Left lobe of liver (tissue), 2 donors: ENCODE measurements at regions not wholly inside any gene's neighbourhood (a gene's known extent, or its start where the extent isn't known, plus 50 kb on each side); places are given as distances from the start of the nearest gene placed in this dataset.
"Not testable (repeated sequence)": the region's sequence is repeated elsewhere in the genome, so short reads cannot be mapped to it uniquely, and the experiment has no call there.

Experiments used
- ATAC-seq: fragments of 200-7000 bp; cut with Tn5 transposase; one replicate; pipeline ENCODE4 v1.9.1; 2020; ENCODE audit warnings: mild to moderate bottlenecking, moderate library complexity
- DNase-seq: peaks from one replicate; pipeline ENCODE4 v3.0.0-alpha.2; 2020; ENCODE audit warnings: low spot score
- donor health status: DM: no; HTN: no; CAD: no; lungs with moderate emphysema.
- donor health status: DM: no; HTN: yes; CAD: no.

DNA sequence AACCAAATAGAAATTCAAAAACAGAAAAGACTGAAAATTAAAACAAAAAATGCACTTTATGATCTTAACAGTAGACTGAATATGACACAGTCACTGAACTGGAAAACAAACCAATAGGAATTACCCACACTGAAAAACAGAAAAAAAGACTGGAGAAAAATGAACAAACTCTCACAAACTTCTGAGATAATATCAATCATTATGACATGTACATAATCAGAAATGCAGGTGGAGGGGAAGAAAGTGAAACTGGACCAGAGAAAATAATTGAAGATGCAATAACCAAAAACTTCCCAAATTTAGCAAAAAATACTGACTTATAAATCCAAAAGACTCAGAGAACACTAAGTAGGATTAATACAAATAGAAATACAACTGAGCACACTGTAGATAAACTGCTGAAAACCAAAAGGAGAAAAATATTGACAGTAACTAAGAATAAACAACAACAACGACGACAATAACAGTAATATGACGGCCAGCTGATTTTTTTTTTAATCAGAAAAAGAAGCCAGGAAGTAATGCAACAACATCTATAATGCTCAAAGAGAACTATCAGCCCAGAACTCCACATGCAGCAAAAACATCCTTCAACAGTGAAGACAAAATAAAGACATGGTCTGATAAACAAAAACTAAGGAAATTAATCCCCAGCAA lies 108.1 kb downstream of the ZFAND4 start:
- DNase-seq (no peak), ATAC-seq (no peak)

DNA sequence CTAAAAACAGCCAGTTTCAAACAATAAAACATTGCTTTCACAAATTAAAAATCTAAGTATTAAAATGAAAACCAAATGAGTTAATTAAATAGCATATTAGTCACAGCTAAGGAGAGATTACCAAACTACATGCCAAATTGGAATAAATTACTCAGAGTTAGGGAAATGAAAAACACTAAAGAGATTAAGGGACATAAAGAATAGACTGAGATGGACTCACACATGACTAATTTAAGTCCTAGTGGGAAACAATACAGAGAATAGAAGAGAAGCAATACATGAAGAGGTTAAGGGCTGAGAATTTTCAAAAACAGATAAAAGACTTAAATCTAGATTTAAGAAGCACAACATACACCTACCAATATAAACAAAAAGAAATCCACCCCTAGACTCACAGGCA lies 110.6 kb downstream of the ZFAND4 start:
- DNase-seq (no peak), ATAC-seq (no peak)

DNA sequence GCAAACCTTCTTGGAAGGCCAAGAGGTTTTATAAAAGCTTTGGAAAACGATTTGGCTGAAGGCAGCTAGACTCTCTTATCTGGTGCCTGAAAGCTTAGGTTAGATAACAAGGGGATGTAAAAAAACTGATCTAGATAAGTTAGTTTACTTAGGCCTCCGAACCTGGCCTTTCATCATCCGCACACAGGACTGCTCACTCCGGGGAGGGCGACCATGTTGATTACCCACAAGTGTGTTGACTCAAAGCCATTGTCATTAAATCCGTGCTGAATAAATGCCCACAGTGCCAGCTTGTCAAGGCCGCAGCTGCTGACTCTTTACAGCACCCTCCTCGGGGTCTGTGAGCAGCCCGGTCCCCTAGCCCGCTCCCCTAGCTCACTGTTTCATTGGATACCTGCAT lies 112.3 kb downstream of the ZFAND4 start:
- no peak for ATAC-seq
- no peak for DNase-seq

DNA sequence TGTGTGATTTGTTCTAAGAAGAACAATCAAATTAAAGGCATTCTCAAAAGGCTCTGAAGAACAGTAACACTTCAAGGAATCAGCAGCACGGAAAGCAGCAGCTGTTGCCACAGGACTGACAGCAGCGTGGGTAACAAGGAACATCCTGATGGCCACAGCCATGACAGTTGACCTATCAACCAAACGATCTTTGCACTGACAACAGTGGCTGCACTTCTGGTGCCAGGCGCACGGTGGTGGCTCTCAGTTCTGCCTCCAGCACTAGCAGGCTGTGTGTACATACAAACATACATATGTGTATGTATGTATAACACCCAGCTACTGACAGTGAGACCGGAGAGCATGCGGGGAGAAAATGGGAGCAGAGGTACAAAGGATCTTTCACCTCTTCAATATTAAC lies 114.1 kb downstream of the ZFAND4 start:
- ATAC-seq: peak; percentile 96
- DNase-seq: peak; percentile 56

DNA sequence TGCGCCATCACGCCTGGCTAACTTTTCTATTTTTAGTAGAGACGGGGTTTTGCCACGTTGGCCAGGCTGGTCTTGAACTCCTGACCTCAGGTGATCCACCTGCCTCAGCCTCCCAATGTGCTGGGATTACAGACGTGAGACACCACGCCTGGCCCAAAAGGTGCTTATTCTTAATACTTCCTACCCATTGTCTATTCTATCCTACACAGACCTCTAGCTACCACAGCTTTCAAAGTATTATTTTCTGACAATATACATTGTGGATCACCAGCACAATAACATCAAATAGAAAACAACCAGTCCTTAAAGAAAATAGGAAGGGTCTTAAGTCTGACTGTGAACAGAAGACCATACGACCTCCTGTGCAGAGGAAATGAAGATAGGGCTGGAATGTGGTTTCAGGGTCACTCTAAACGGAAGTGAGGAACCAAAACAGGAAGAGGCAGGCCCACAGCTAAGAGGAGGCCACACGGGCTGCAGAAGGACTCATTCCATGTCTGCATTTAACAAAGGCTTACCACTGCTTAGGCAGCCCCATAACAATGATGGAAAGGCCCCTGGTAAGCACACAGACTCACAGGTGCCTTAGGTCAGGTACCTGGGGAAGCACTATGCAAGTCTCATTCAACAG lies 115.2 kb downstream of the ZFAND4 start:
- DNase-seq (no peak), ATAC-seq (peak; percentile 45)

DNA sequence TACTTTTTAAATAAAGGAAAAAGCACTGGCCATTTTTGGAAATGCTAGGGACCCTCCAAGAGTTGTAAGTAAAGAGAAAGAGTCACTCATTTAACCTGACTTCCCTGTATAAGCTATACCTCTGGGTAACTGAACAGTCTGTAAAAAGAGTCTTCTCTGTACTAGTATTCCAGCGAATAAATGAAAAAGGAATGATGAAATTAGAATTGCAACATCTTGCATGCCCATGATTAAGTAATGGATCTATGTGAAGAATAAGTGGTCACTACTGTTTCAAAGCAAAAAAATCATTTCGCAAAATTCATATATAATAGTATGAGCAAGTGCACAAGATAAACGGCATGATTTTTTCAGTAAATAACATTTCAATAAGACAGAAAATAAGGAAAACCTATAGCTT lies 116.8 kb downstream of the ZFAND4 start:
- DNase-seq (no peak), ATAC-seq (peak; percentile 46)

DNA sequence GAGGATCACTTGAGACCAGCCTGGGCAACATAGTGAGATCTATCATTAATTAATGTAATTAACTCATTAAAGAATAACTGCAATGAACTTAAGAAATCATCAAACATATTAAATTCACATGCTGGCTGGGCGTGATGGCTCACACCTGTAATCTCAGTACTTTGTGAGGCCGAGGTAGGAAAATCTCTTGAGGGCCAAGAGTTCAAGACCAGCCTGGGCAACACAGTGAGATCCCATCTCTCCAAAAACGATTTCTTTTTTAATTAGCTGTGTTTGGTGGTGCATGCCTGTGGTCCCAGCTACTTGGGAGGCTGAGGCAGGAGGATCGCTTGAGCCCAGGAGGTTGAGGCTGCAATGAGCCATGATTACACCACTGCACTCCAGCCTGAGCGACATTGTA lies 117.2 kb downstream of the ZFAND4 start:
- not testable (repeated sequence) for DNase-seq

DNA sequence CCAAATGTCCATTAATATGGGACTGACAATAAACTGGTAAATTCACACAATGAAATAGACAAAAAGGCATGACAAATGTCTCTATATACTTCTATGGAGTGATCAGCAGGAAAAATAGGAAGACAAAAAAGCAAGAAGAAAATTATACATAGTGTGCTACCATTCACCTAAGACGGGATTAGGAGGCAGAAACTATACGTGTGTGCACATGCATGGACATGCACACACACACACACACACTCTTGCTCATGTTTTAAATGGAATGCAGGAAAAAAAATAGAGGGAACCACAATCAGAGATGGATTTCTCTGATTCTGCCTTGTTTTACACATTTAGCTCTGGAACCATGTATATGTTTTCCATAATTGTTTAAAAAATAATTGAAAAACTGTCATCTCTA lies 119.0 kb downstream of the ZFAND4 start:
- DNase-seq: no peak
- ATAC-seq: no peak

More for the DNA sequence above, 117.2 kb downstream of the ZFAND4 start:
- not testable (repeated sequence) for ATAC-seq

DNA sequence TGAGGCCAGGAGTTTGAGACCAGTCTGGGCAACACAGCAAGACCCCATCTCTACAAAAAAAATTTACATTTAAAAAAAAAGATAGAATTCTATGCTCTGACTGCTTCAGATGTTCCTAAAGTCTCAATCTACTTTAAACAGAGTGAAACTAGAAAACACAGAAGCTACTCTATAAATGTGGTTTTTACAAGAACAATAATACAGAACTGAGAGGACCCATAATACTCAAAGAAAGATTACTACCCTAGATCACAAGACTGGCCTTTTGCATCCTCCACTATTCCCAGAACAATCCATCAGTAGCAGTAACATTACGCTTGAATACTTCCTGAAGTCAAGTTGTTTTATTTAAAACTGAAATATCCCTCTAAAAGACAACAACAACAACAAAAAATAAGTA lies 119.4 kb downstream of the ZFAND4 start:
- DNase-seq (no peak), ATAC-seq (no peak)

DNA sequence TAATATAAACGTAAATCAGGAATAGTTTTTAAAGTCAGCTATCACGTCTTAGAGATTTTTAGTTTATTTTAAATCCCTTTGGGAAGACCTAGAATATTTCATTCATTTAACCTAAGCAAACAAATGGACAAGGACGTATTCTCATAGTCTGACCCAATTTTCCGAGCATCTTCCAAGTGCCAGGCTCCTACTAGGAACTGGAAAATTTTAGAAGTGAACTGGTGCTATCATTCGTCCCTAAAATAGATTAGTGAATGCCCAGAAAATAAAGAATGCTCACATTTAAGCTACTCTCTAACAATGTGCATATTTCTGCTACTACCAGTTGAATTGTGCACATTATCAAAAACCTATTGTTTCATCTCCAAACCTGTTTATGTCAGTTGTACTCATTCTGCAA lies 120.1 kb downstream of the ZFAND4 start:
- ATAC-seq (no peak), DNase-seq (no peak)

DNA sequence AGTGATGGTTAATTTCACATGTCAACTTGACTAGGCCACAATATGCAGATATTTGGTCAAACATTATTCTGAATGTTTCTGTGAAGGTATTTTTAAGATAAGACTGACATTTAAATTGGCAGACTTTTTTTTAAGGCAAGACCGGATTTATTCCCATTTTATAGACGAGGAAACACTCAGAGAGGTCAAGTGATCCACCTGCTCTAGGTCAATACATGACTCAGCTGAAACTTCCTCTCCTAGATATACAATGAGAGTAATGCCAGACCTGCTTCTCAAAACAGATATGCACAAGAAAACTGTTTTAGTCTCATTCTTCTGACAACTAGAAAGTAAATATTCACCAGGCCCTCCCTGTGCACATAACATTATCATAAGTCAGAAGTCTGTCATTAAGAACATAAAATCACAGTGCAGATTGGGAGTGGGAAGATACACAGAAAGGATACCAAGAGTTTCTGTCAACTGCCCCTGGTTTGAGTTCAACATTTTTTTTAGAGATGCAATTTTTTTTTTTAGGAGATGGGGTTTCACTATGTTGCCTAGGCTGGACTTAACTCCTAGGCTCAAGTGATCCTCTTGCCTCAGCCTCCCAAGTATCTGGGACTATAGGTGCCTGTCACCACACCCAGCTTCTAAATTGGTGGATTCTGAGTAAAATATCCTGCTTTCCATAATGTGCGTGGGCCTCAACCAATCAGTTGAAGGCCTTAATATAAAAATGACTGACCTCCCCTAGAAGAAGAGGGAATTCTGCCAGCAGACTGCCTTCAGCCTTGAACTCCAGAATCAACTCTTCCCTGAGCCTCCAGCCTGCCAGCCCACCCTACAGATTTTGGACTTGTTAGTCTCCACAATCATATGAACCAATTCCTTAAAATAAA lies 121.4 kb downstream of the ZFAND4 start:
- DNase-seq (no peak), ATAC-seq (no peak)

DNA sequence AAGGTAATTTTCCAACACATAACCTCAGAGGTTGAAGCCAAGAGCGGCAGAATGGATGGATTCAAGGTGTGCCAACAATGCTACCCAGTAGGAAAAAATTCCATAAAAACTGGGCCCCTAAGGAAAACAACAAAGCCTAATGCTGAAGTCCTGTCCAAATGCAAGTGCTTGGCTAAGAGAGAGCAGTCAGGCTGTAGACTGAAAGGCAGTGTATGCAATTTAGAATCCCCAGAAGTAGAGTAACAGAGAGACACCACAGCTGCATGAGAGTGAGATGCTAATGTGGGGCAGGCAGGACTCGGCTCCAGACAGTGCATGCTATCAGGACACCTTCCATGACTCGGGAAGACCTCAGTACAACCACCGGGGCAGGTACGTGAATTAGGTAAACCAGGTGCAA lies 124.5 kb downstream of the ZFAND4 start:
- DNase-seq (no peak), ATAC-seq (no peak)

DNA sequence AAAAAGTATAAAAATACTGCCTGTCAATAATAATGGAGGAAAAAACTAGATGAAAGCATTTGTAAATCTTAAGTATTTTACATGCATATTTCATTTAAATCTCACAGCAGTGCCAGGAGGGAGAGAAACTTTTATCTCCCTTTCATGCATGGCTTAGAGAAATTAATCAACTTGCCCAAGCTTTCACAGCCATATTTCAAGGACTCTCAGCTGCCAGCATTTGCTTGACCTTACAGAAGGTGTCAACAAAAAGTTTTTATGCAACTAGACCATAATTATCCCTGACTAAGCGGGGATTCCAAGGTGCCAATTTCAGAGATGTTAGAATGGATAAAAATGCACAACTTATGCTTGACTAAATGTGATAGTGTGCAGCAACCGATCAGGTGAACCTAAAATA lies 125.4 kb downstream of the ZFAND4 start:
- DNase-seq: no peak
- no peak for ATAC-seq

DNA sequence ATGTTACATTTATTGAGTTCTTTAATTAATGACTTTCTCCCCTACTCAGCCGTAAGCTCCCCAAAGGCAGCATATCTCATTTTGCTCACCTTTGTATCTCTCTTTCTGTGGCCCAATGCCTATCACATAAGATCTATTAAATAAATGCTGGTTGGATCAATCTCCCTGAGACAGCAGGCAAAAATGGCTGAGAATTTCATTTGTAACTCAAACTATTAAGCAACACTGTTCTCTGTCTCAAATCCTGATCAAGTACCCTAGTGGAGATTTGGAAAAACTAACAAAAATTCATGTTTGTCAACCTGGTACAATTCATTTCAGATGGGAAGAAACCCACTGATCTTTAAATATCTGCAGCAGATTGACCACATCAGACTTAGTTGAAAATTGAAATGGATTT lies 127.4 kb downstream of the ZFAND4 start:
- DNase-seq: no peak
- ATAC-seq: peak; percentile 79

DNA sequence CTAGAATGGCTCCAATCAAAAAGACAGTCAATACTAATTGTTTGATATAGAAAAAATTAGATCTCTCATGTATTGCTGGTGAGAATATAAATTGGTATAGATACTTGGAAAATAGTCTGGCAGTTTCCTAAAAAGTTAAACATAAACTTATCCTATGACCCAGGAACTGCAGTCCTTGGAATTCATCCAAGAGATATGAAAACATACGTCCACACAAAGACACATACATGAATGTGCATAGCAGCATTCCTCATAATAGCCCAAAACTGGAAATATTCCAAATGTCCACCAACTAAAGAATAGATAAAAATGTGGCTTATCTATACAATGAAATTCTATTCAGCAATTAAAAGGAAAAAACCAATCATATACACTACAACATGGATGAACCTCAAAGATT lies 128.4 kb downstream of the ZFAND4 start:
- no peak for ATAC-seq
- DNase-seq: no peak

DNA sequence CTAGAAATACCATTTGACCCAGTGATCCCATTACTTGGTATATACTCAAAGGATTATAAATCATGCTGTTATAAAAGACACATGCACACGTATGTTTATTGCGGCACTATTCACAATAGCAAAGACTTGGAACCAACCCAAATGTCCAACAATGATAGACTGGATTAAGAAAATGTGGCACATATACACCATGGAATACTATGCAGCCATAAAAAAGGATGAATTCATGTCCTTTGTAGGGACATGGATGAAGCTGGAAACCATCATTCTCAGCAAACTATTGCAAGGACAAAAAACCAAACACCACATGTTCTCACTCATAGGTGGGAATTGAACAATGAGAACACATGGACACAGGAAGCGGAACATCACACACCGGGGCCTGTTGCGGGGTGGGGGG lies 131.5 kb downstream of the ZFAND4 start:
- DNase-seq, ATAC-seq: not testable (repeated sequence)

DNA sequence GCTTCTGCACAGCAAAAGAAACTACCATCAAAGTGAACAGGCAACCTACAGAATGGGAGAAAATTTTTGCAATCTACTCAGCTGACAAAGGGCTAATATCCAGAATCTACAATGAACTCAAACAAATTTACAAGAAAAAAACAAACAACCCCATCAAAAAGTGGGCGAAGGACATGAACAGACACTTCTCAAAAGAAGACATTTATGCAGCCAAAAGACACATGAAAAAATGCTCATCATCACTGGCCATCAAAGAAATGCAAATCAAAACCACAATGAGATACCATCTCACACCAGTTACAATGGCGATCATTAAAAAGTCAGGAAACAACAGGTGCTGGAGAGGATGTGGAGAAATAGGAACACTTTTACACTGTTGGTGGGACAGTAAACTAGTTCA lies 132.0 kb downstream of the ZFAND4 start:
- ATAC-seq, DNase-seq: not testable (repeated sequence)

DNA sequence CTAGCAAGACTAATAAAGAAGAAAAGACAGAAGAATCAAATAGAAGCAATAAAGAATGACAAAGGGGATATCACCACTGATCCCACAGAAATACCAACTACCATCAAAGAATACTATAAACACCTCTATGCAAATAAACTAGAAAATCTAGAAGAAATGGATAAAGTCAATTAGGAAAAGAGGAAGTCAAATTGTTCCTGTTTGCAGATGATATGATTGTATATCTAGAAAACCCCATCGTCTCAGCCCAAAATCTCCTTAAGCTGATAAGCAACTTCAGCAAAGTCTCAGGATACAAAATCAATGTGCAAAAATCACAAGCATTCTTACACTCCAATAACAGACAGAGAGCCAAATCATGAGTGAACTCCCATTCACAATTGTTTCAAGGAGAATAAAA lies 133.0 kb downstream of the ZFAND4 start:
- ATAC-seq, DNase-seq: not testable (repeated sequence)

DNA sequence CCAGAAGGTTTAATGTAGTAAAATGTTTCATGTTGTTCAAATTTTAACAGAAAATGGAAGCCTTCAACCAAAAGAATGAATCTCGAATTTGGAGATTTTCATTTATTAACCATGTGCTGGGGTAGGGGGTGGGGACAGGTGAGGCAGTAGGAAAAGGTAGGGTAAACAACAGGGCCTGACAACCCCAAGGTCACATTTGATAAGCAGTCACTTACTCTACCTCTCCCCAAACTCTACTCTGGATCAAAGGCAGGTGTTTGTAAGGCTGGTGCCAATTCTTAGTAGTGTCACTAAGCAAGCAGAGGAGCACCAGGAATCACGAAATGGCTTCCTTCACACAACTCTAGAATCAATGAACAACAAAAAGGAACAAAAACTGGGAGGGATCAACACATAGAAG lies 138.0 kb downstream of the ZFAND4 start:
- ATAC-seq (no peak), DNase-seq (no peak)

DNA sequence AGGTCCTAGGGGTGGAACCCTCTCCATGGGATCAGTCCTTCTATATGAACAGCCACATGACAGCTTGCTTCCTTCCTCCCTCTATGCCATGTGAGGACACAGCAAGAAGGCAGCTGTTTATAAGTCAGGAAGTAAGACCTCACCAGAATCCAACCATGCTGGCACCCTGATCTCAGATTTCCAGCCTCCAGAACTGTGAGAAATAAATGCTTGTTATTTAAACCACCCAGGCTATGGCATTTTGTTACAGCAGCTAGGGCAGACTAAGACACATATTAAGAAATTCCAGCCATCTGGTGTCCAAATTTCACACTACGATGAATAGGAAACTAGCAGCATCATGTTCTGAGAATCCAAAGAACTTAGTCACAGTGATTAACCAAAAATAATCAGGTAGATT lies 140.1 kb downstream of the ZFAND4 start:
- no peak for DNase-seq
- no peak for ATAC-seq

DNA sequence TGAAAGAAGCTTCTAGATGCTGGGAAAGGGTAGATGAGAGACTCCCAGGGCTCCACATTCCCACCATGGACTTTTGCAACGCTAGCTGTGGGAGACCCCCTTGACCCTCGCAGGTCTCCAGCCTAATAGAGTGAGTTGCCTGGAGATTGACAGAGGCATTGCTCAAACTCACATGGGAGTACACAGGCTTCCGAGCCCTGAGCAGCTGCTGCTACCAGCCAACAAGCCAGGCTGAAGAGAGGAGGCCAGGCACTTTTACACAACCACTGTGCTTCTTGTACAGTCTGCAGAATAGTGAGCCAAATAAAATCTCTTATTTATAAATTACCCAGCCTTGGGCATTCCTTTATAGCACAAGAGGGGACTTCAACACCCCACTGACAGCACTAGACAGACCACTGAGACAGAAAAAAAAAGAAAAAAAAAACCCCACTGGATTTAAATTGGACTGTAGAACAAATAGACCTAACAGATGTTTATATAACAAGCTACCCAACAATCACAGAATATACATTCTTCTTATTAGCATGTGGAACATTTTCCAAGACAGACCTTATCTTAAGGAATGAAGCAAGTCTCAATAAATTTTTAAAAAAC lies 146.2 kb downstream of the ZFAND4 start:
- DNase-seq (peak; percentile 51), ATAC-seq (peak; percentile 98)

DNA sequence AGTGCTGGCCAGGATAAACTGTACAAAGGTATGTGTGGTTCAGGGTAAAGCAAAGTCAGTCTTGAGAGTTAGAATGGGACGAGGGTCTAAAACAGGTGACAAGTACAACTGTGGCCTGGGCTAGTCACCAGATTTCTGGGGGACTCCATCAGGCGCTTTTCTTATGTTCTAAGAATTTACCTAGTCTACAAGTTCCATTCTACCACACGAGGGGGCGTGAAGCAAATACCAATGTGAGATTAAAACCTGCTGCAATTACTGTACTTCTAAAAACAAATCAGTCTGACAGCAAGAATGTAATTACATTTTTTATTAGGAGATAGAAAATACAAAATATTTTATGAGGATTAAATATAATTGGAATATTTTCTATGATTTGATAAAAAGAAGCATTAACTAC lies 146.5 kb downstream of the ALOX5 start:
- DNase-seq (no peak), ATAC-seq (no peak)
